ENCODE measurements at regions not wholly inside any gene's neighbourhood (a gene's known extent, or its start where the extent isn't known, plus 50 kb on each side); places are given as distances from the start of the nearest gene placed in this dataset.

- no peak for DNase-seq
Observed at GRCh38 chr16:86664522-86665318, 86.4 kb downstream of the FOXL1 start.

- no peak for DNase-seq
Observed at GRCh38 chr16:86665319-86665675, 86.9 kb downstream of the FOXL1 start.

GRCh38 chr16:86665929-86666328 lies 87.6 kb downstream of the FOXL1 start:
- no peak for DNase-seq

- no peak for DNase-seq
Observed at GRCh38 chr16:86667035-86667434, 88.7 kb downstream of the FOXL1 start.

- no peak for DNase-seq
Observed at GRCh38 chr16:86668136-86668910, 90.0 kb downstream of the FOXL1 start.

GRCh38 chr16:86669285-86669805 lies 91.0 kb downstream of the FOXL1 start:
- no peak for DNase-seq

GRCh38 chr16:86669937-86670749 lies 91.8 kb downstream of the FOXL1 start:
- no peak for DNase-seq

- no peak for DNase-seq
Observed at GRCh38 chr16:86670750-86671234, 92.4 kb downstream of the FOXL1 start.

- no peak for DNase-seq
Observed at GRCh38 chr16:86671486-86672178, 93.3 kb downstream of the FOXL1 start.

- DNase-seq: no peak
Observed at GRCh38 chr16:86672179-86672863, 94.0 kb downstream of the FOXL1 start.

- no peak for DNase-seq
Observed at GRCh38 chr16:86673090-86673955, 95.0 kb downstream of the FOXL1 start.

- no peak for DNase-seq
Observed at GRCh38 chr16:86673956-86674453, 95.7 kb downstream of the FOXL1 start.

- DNase-seq: no peak
Observed at GRCh38 chr16:86676254-86676670, 97.9 kb downstream of the FOXL1 start.

- DNase-seq: no peak
Observed at GRCh38 chr16:86679490-86679889, 101.1 kb downstream of the FOXL1 start.

GRCh38 chr16:86680162-86680561 lies 101.8 kb downstream of the FOXL1 start:
- no peak for DNase-seq

- no peak for DNase-seq
Observed at GRCh38 chr16:86680661-86681030, 102.3 kb downstream of the FOXL1 start.

GRCh38 chr16:86681031-86681756 lies 102.8 kb downstream of the FOXL1 start:
- no peak for DNase-seq

- no peak for DNase-seq
Observed at GRCh38 chr16:86681757-86682106, 103.4 kb downstream of the FOXL1 start.

- DNase-seq: no peak
Observed at GRCh38 chr16:86682219-86682904, 104.0 kb downstream of the FOXL1 start.
